ENCODE measurements at regions not wholly inside any gene's neighbourhood (a gene's known extent, or its start where the extent isn't known, plus 50 kb on each side); places are given as distances from the start of the nearest gene placed in this dataset.

- no peak overlapping the region for H3K14ac ChIP-seq (replicated peaks; ENCODE audit: low read depth, low read length)
- no peak overlapping the region for H2BK120ac ChIP-seq (ENCODE audit: low read depth, low read length)
- in situ Hi-C loops (cut with MboI; ENCODE audit: low sequenced_read_pairs) (no loop called here), dilution Hi-C loops (cut with HindIII; ENCODE audit: low sequenced_read_pairs, unreplicated experiment) (no loop called here), intact Hi-C loops (cut with micrococcal nuclease) (no loop called here)
- WGBS, 2 experiments (ENCODE audit: extremely low coverage in 2 of 2, insufficient read length in 1 of 2) = no CpG with 5 or more reads among the region's 1 CpG
- no peaks in the 10 kb centered on the region for H3K79me1 ChIP-seq (ENCODE audit: low read depth in 1 of 2, low read length in 2 of 2)
- H2BK15ac ChIP-seq (ENCODE audit: low read depth, low read length) = no peak overlapping the region
- no peaks in the 10 kb centered on the region for H3K27me3 ChIP-seq (ENCODE audit: control insufficient read depth, insufficient read depth, low read length)
- H3K9me1 ChIP-seq (ENCODE audit: insufficient read depth, low read length) = no peaks in the 10 kb centered on the region
- H3K4me3 ChIP-seq (ENCODE audit: insufficient read depth, low read depth, low read length) = no peak overlapping the region
- no TSS peak for BruUV-seq (replicated peaks)
- H3K56ac ChIP-seq (ENCODE audit: extremely low read depth, insufficient read depth, low read length) = no peak overlapping the region
- POLR2A ChIA-PET (ENCODE audit: unreplicated experiment) = no interaction called here
- H3K4ac ChIP-seq (ENCODE audit: low read depth, low read length) = no peak overlapping the region
- CTCF ChIA-PET = interaction anchor here (1.1 to 1.6 kb wide), 2 partner anchors 339 to 344 kb away, joined by 3 to 4 read pairs; no protein-coding TSS in a partner anchor
- H2BK20ac ChIP-seq (ENCODE audit: low read depth, low read length) = no peak overlapping the region
- no peak overlapping the region for H2BK5ac ChIP-seq (ENCODE audit: low read depth, low read length, poor library complexity, severe bottlenecking)
- no peak overlapping the region for H3K27ac ChIP-seq (ENCODE audit: insufficient read depth, low read length)
- no peak overlapping the region for H3K23ac ChIP-seq (ENCODE audit: low read depth, low read length)
- no peak overlapping the region for H3K9ac ChIP-seq (ENCODE audit: low read depth, low read length)
- H2AK5ac ChIP-seq (ENCODE audit: low read depth, low read length) = no peak overlapping the region
- H3K4me1 ChIP-seq (ENCODE audit: control insufficient read depth, insufficient read depth, low read length) = no peaks in the 10 kb centered on the region
- no peak overlapping the region for H2AFZ ChIP-seq (replicated peaks; ENCODE audit: low read length, poor library complexity)
- no peak overlapping the region for H4K91ac ChIP-seq (ENCODE audit: insufficient read depth, low read depth, low read length)
- H3K4me2 ChIP-seq (ENCODE audit: low read depth, low read length) = no peak overlapping the region
- H4K5ac ChIP-seq (ENCODE audit: low read depth, low read length) = no peak overlapping the region
- TF ChIP-seq SMC3 (IDR thresholded peaks at IDR 0.05; ENCODE audit: low read depth, low read length) (no peak), ELK1 (IDR thresholded peaks at IDR 0.05; ENCODE audit: borderline replicate concordance, low read depth, low read length) (no peak), MXI1 (IDR thresholded peaks at IDR 0.05; ENCODE audit: borderline replicate concordance, low read depth, low read length) (no peak), FOS (IDR thresholded peaks at IDR 0.05; ENCODE audit: low read depth, low read length) (no peak), RCOR1 (IDR thresholded peaks at IDR 0.05; ENCODE audit: insufficient replicate concordance, low read length) (no peak), MAFK (IDR thresholded peaks at IDR 0.05; ENCODE audit: low read depth, low read length) (no peak), POLR2A (IDR thresholded peaks at IDR 0.05; ENCODE audit: low read depth, low read length) (no peak), RFX5 (IDR thresholded peaks at IDR 0.05; ENCODE audit: low read depth, low read length) (no peak), NFE2L2 (IDR thresholded peaks at IDR 0.05; ENCODE audit: low read depth, low read length) (no peak), CTCF (conservative IDR thresholded peaks at IDR 0.05; ENCODE audit: low read depth, low read length) (no peak), BHLHE40 (IDR thresholded peaks at IDR 0.05; ENCODE audit: low read depth, low read length) (no peak), CEBPB (IDR thresholded peaks at IDR 0.05; ENCODE audit: low read depth, low read length) (no peak), CHD1 (IDR thresholded peaks at IDR 0.05; ENCODE audit: low read depth, low read length) (no peak), MAZ (IDR thresholded peaks at IDR 0.05; ENCODE audit: borderline replicate concordance, low read depth, low read length) (no peak), RAD21 (IDR thresholded peaks at IDR 0.05; ENCODE audit: low read length) (no peak)
- H4K8ac ChIP-seq (ENCODE audit: low read depth in 2 of 2, low read length in 2 of 2) = no peak overlapping the region
- DNase-seq (no peak), ATAC-seq (ENCODE audit: low read depth) (no peak)
- no peaks in the 10 kb centered on the region for H4K20me1 ChIP-seq (ENCODE audit: insufficient read depth, low read length)
- no peak overlapping the region for H2AK9ac ChIP-seq (replicated peaks; ENCODE audit: low read depth, low read length, poor library complexity)
- H3K36me3 ChIP-seq (ENCODE audit: control insufficient read depth, insufficient read depth, low read length) = no peaks in the 10 kb centered on the region
- no peak overlapping the region for H3K18ac ChIP-seq (ENCODE audit: low read depth, low read length)
- H3K9me3 ChIP-seq (ENCODE audit: control insufficient read depth, insufficient read depth, low read length) = no peaks in the 10 kb centered on the region
Observed at GRCh38 chr2:187838690-187839089, 284.5 kb upstream of the TFPI start.
